ENCODE measurements at regions not wholly inside any gene's neighbourhood (a gene's known extent, or its start where the extent isn't known, plus 50 kb on each side); places are given as distances from the start of the nearest gene placed in this dataset.

GRCh38 chr20:53736757-53737395, 143.2 kb upstream of the ZNF217 start:
- TF ChIP-seq GATA2 (IDR thresholded peaks at IDR 0.05; ENCODE audit: low read depth, low read length) (no peak), GATA3 (IDR thresholded peaks at IDR 0.05; ENCODE audit: low read depth, low read length) (no peak)
